ENCODE measurements at regions not wholly inside any gene's neighbourhood (a gene's known extent, or its start where the extent isn't known, plus 50 kb on each side); places are given as distances from the start of the nearest gene placed in this dataset.

DNA sequence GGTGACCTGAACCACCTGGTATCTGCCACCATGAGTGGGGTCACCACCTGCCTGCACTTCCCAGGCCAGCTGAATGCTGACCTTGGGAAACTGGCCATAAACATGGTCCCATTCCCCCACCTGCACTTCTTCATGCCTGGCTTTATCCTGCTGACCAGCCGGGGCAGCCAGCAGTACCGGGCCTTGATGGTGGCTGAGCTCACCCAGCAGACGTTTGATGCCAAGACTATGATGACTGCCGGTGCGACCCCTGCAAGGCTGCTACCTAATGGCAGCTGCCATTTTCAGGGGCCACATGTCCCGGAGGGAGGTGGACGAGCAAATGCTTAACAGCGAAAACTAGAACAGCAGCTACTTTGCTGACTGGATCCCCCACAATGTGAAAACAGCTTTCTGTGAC, 67.5 kb upstream of the FAM241A start:
- DNase-seq (ENCODE audit: insufficient read length, low spot score, missing footprints): no peak
- no peaks in the 10 kb centered on the region for H3K79me2 ChIP-seq (ENCODE audit: insufficient read depth, low read length)
- H4K20me1 ChIP-seq (ENCODE audit: insufficient read depth, low read length): no peaks in the 10 kb centered on the region
- no peaks in the 10 kb centered on the region for H3K9me3 ChIP-seq (ENCODE audit: low read depth, low read length)
- H3K27me3 ChIP-seq (ENCODE audit: insufficient read depth, low read length): no peaks in the 10 kb centered on the region
- TF ChIP-seq, protein P1, sequence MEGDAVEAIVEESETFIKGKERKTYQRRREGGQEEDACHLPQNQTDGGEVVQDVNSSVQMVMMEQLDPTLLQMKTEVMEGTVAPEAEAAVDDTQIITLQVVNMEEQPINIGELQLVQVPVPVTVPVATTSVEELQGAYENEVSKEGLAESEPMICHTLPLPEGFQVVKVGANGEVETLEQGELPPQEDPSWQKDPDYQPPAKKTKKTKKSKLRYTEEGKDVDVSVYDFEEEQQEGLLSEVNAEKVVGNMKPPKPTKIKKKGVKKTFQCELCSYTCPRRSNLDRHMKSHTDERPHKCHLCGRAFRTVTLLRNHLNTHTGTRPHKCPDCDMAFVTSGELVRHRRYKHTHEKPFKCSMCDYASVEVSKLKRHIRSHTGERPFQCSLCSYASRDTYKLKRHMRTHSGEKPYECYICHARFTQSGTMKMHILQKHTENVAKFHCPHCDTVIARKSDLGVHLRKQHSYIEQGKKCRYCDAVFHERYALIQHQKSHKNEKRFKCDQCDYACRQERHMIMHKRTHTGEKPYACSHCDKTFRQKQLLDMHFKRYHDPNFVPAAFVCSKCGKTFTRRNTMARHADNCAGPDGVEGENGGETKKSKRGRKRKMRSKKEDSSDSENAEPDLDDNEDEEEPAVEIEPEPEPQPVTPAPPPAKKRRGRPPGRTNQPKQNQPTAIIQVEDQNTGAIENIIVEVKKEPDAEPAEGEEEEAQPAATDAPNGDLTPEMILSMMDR (IDR thresholded peaks at IDR 0.05; ENCODE audit: extremely low read depth, low read depth, low read length): no peak
- no peaks in the 10 kb centered on the region for H3K4me1 ChIP-seq (ENCODE audit: insufficient read depth, low read length)
- no peaks in the 10 kb centered on the region for H3K36me3 ChIP-seq (ENCODE audit: insufficient read depth, low read length)
- peak overlapping the region; percentile 7 for H2AFZ ChIP-seq (ENCODE audit: low read length)
- H3K4me3 ChIP-seq (ENCODE audit: insufficient read depth, low read length): no peak overlapping the region
- H3K27ac ChIP-seq (ENCODE audit: low read depth, low read length): no peak overlapping the region
- no peak overlapping the region for H3K4me2 ChIP-seq (ENCODE audit: insufficient read depth, low read length)

DNA sequence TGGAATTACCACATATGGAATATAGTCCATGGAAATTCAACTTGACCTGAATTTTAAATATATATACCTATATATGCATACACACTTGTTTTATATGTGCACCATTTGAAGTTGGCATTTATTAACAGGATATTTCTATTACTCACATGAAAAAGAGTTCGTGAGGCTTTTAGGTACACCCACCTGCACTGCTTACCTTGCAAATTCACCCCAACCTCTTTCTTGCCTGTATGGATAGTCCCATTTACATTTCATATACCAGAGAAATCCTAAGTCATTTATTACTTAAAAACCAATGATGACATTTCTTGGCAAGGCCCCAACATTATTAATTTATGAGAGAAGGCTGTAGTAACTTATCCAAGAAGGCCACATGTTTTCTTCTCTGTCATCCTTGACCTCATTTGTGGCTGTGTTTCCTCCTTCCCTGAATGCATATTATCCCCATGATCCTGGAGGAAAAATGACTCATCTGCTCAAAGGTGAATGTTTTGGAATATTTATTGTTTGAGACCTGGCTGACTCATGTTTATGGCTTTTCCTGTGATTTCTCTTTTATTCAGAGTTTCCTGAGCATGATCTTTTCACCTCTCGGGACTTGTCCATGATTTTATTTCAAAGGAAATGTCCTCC, 62.2 kb upstream of the FAM241A start:
- peak; percentile 51 for DNase-seq (ENCODE audit: insufficient read length, low spot score, missing footprints)
- Histone ChIP-seq H3K36me3 (ENCODE audit: insufficient read depth, low read length) (no peaks in the 10 kb centered on the region), H3K4me2 (ENCODE audit: insufficient read depth, low read length) (no peak overlapping the region), H4K20me1 (ENCODE audit: insufficient read depth, low read length) (no peaks in the 10 kb centered on the region), H2AFZ (ENCODE audit: low read length) (no peak overlapping the region), H3K79me2 (ENCODE audit: insufficient read depth, low read length) (no peaks in the 10 kb centered on the region), H3K9me3 (ENCODE audit: low read depth, low read length) (no peaks in the 10 kb centered on the region), H3K27me3 (ENCODE audit: insufficient read depth, low read length) (no peaks in the 10 kb centered on the region), H3K27ac (ENCODE audit: low read depth, low read length) (no peak overlapping the region), H3K4me3 (ENCODE audit: insufficient read depth, low read length) (no peak overlapping the region), H3K4me1 (ENCODE audit: insufficient read depth, low read length) (peaks cover 4% of the 10 kb centered on the region)
- TF ChIP-seq, protein P1 (IDR thresholded peaks at IDR 0.05; ENCODE audit: extremely low read depth, low read depth, low read length): no peak

DNA sequence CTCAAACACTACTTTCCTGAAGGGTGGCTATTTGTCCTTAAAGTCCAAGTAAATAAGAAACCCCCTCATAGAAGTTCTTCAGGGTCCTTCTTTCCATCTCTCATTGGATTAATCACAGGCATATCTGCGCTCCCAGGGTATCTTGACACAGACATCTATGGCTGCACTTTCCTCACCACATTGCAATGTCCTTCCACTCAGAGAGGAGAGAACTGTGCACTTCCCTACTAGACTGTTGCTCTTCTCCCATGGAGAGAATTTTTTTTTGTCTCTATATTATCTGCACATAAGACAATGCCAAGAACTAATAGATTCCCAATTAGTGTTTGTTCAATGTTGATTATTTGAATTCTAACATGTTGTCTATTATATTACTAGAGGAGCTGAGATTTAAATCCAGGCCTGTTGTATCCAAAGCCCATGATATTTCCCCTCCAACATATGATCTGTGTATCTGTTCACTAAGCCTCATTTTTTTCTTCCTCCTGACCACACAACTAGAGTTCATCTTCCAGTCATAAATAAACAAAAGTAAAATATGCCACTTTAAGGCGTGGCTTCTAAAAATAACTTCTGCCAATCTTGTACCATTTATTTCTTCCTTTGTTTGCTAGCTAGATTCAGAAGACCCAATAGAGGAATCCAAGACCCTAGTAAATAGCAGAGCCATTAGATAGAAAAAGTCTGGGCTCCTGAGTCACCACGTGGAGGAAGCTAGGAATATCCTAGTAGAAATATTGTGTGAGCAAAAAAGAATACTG, 61.5 kb upstream of the FAM241A start:
- Histone ChIP-seq H3K4me2 (ENCODE audit: insufficient read depth, low read length) (no peak overlapping the region), H3K4me3 (ENCODE audit: insufficient read depth, low read length) (no peak overlapping the region), H3K36me3 (ENCODE audit: insufficient read depth, low read length) (no peaks in the 10 kb centered on the region), H3K79me2 (ENCODE audit: insufficient read depth, low read length) (no peaks in the 10 kb centered on the region), H3K27ac (ENCODE audit: low read depth, low read length) (no peak overlapping the region), H3K27me3 (ENCODE audit: insufficient read depth, low read length) (no peaks in the 10 kb centered on the region), H4K20me1 (ENCODE audit: insufficient read depth, low read length) (no peaks in the 10 kb centered on the region), H3K4me1 (ENCODE audit: insufficient read depth, low read length) (peaks cover 4% of the 10 kb centered on the region), H3K9me3 (ENCODE audit: low read depth, low read length) (no peaks in the 10 kb centered on the region), H2AFZ (ENCODE audit: low read length) (no peak overlapping the region)
- DNase-seq (ENCODE audit: insufficient read length, low spot score, missing footprints): no peak
- TF ChIP-seq, protein P1 (IDR thresholded peaks at IDR 0.05; ENCODE audit: extremely low read depth, low read depth, low read length): no peak

Measured in osteoblast (primary cell).